NCI-H526 treated with DMSO at 0.1 percent for 48 hours (cell line): ENCODE measurements at regions not wholly inside any gene's neighbourhood (a gene's known extent, or its start where the extent isn't known, plus 50 kb on each side); places are given as distances from the start of the nearest gene placed in this dataset.

Source experiments
- DNase-seq: peaks from one replicate; lab custom pipeline; 2025; lab: John Stamatoyannopoulos, UW

GRCh38 chr3:31050296-31050695 lies 155.8 kb upstream of the GADL1 start:
- DNase-seq, result no peak

DNA sequence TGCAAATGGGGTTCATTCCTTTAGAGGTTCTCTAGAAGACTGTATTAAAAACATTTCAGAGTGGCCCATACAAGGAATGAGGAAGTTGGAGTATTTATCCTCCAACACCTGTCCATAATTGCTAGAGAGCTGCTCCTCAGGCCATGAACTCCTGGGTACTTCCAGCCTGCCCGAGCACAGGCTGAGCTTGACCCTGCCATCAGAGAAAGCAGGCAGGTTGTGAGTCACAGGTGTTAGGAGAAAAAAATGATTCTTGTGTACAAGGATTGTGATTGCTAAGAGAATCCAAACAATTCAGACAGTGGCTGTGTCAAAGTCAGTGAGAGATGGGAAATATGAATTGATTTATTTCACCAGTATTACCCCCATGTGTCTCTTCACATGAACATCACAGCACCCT lies 156.8 kb upstream of the GADL1 start:
- DNase-seq, result no peak

DNA sequence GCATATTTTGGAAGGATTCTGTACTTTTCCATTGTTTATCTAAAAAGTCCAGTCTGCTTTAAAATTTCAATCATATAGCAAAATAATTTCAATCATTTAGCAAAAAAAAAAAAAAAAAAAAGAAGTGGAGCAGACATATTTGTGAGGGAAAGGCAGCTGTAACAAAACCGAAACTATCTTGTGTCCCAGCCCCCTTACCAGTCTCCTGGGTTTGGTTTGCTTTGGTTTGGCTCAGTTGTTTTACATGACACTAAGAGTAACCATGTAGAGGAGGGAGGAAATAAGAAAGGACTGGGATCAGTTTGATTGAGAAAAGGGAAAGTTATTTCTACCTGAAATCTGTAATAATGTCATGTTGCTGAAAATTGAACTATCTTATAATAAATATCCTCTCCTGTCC lies 158.8 kb upstream of the GADL1 start:
- DNase-seq, result no peak

DNA sequence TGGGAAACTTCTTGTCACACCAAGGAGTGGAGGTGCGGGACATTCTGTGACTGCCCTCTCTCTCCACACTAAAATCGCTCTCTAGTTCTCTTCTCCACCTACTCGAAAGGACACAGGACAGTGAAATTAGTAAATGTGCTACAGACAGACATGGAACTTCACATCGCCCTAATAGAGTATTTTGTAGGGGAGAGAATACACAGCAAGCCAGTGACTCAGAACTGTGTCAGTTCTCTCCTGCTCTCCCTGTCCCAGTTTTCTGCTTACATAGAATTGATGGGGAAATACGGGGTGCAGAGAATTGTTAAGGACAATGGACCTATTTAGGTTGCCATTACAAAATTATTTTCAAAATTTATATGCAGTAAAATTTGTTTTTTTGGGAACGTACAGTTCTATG lies 159.6 kb upstream of the GADL1 start:
- DNase-seq, result no peak

- no peak for DNase-seq
Measured at GRCh38 chr3:31055757-31056156, 161.3 kb upstream of the GADL1 start.

GRCh38 chr3:31057891-31058290 lies 163.4 kb upstream of the GADL1 start:
- no peak for DNase-seq

DNA sequence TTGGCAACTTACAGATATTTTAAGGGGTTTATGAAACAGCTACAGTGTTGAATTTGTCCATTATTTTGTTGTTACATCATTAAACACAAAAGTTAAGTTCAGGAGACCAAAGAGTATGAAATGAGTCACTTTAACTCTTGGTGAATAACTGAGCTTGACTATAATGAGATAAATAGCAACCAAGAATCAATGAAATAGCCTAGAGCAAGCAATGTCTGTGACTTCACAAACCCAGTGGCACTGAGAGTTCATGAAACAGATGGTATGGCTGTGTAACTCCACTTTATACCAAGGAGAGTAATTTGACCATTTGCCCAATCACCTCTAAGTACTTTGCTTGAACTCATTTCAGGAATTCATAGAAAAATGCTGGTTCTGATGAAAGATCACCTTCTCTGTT lies 169.6 kb upstream of the GADL1 start:
- DNase-seq, result no peak

GRCh38 chr3:31065765-31066164 lies 171.3 kb upstream of the GADL1 start:
- DNase-seq, result no peak

- peak; percentile 68 for DNase-seq
Measured at GRCh38 chr3:31067004-31067403, 172.5 kb upstream of the GADL1 start.

DNA sequence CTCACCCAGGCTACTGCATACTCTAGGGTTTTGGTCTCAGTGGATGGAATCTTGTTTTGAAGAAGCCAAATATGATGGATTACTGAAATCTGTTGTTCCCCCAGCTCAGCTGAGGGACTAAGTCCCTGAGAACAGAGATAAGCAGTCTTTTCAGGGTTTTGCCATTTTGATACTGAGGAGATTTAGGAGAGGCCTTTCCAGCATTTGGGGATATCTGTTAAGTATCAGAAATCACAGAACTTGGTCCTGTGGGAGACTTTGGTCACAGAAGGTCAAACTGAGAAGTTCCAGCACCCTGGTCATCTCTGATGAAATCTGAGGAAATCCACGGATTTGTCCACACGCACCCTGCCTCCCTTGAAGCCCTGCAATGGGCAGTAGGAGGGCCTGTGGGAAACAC lies 181.0 kb upstream of the GADL1 start:
- no peak for DNase-seq

- DNase-seq, result no peak
Measured at GRCh38 chr3:31075876-31076275, 181.4 kb upstream of the GADL1 start.

GRCh38 chr3:31077021-31077601 lies 182.7 kb upstream of the GADL1 start:
- no peak for DNase-seq

DNA sequence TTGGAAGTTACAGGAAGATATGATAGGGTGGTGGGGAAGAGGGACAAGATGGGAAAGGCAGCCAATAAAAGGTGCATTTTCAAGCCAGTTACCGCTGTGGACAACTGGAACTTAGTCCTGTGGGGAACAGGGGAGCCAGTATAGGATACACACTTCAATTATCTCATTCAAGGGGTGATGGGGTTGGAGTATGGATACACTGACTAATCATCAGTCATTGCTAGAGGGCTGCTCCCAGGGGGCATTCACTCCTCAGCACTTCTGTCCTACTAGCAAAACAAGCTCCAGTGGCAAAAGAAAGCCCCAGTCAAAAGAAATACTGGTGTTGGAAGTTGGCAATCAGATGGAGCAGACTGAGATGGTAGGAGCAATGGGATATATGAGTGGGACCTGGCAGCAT lies 183.4 kb upstream of the GADL1 start:
- DNase-seq, result no peak

DNA sequence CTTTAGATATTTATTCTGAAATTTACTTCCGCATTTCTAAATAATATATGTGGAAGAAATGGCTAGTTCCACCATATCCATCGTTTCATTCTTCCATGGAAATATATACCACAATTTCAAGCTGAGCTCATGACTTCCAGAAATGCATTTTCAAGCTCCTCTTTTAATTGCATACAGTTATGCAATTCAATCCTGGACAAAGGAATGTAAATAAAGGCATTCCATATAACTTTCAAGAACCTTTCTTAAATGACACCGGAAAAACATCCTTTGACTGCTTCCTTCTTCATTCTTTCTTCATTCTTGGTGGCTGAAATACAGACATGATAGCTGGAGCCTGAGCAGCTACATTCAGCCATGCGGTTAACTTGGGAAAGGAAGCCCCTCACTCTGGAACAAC lies 185.2 kb upstream of the GADL1 start:
- DNase-seq, result no peak

- DNase-seq, result no peak
Measured at GRCh38 chr3:31081018-31081662, 186.7 kb upstream of the GADL1 start.

DNA sequence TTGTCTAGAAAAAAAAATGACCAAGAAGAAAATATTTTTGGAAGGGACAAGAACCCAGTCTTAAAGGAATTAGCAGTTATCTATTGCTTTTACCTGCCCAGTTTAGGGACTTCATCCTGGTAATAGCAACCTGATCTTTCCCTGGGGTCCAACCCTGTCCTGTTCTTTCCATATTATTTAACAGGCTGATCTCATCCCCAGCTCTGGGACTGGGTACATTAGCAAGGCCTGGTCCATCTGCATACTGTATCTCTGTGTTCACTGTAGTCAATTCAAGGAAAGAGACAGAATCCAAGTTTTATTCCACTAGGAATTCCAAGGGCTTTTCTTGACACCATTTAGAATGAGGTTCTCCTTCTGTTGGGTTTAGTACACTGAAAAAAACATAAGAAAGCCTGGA lies 191.7 kb upstream of the GADL1 start:
- no peak for DNase-seq

DNA sequence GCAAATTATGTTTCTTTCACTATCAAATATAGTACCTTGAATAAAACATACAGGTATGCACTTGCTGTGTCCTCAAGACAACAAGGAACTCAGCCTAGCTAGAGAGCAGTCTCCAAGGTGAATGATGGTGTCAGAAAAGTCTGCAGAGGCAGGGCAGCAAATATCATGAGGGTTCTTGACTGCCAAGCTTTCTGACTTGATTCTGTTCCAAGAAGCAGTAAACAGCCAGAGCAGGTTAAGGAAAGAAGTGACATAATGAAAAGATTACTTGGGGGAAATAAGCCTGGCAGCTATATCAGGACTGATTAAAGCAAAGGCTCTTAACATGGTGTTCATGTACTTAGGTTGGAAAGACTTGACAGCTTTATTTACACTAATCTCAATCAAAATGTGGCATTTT lies 192.2 kb upstream of the GADL1 start:
- DNase-seq, result no peak

GRCh38 chr3:31091748-31092147 lies 197.3 kb upstream of the GADL1 start:
- no peak for DNase-seq

DNA sequence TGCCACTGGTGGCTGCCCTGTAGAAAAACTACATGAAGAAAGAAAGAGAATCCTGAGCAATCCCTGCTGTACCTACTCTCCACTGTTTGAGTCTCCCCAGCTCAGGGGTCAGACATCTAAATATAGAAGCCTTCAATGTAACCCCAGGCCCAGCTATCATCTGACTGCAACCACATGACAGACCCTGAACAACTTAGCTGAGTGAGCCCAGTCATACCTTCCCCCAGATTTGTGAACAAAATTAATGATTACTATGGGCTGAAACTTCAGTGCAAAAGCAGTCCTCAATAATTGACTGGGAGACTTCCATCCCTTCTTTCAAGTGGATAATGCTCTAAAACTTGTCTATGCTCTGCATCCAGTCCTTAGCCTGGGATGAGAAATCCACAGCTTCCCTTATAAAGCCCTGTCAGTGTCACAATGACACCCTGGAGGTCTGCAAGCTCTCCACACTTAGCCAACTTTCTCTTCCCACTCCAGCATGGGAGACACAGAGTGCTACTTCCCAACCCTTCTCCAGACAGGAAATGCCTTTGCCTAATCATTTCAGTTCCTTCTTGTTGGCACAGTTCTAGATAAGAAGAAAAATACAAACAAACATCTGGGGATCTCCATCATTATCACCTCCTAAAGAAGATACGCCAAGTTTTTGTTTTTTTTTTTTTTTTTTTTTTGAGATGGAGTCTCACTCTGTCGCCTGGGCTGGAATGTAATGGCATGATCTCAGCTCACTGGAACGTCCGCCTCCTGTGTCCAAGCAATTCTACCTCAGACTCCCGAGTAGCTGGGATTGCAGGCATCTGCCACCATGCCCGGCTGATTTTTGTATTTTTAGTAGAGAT lies 198.5 kb upstream of the GADL1 start:
- DNase-seq, result no peak

- DNase-seq, result no peak
Measured at GRCh38 chr3:31093606-31094005, 199.1 kb upstream of the GADL1 start.

DNA sequence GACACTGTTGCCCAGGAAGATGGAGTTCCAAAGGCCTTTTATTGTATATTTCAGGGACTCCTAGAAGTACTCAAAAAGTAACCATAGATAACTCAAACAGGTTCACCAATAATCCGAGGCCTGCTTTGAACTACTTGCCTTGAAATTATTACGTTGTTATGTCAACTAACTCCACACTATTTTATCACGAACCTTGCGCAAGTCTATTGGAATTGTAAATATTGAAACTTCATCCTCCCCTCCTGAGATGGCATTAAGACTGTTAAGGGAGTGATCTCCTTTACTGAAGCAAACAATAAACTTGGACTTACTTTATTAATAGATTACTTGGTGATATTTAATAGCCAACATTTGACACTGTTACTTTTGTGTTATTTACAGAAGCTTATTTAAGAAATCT lies 199.6 kb upstream of the GADL1 start:
- no peak for DNase-seq

DNA sequence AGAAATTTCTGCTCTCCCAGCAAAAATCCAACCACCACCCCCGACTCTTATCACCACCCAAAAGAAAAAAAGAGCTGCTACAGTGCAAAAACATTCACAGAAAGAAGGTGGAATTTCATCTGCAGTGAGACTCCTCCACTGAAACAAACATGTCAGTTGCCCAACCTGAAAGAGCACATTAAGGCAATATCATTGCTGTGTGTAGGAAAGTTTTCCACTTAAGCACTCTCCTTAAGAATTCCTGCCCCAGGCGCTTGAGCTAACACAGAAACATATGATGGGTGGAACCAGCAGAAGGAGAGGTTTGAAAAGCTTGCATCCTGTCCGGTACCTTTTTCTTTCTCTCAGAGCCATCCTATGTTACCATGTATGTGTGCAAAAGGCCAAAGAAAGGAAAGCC lies 200.8 kb upstream of the GADL1 start:
- no peak for DNase-seq

DNA sequence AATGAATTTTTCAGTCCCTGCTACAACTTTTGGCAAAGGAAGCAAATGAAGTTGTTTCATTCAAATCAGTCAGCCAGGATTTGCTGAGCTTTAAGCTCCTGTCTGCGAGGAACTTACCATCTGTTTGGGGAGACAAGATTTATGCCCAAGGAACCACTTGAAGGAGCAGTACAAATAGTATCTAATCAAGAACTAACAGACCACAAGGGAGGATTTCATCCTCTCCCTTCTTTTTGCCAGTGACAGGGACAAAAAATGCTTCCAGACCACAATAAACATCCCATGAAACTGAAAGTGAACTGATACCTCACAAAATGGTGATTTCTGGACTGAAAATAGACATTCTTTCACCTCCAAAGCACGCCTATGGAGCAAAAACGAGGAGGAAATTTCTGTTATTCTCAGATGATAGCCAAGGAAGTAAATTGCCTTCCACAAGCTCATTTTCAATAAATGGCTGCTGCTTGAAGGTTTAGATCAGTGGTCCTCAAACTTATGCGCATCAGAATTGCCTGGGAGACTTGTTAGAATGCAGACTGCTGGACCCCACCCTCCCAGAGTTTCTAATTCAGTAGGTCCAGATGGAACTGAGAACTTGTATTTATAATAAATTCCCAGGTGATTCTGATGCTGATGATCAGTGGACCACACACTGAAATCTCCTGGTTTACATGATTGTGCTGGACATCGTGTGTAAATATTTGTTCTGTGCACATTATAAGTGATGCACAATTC lies 202.4 kb upstream of the GADL1 start:
- no peak for DNase-seq
